OCI-LY7 (cell line): ENCODE measurements at regions not wholly inside any gene's neighbourhood (a gene's known extent, or its start where the extent isn't known, plus 50 kb on each side); places are given as distances from the start of the nearest gene placed in this dataset.
A peak's percentile ranks its signal among the peaks of the same experiment; 100 is the strongest.

Source experiments
- BruUV-seq: library from RNA; stranded (reverse); fragments of 400-500 nt; replicated peaks from 2 replicates; lab custom pipeline; 2021; lab: Mats Ljungman, UMichigan
- CTCF ChIA-PET: fragments of 300-600 bp; sonication (Branson Sonifier 250); formaldehyde crosslinking; loops from one replicate; lab custom pipeline; 2022; ENCODE audit warnings: antibody characterized with exemption; ENCODE audit not compliant: unreplicated experiment; lab: Charles Lee
- POLR2A ChIA-PET: fragments of 300-600 bp; sonication (Branson Sonifier 250); formaldehyde crosslinking; loops from one replicate; lab custom pipeline; 2022; ENCODE audit warnings: antibody characterized with exemption; lab: Charles Lee
- DNase-seq: peaks from one replicate; pipeline ENCODE4 v3.0.0-alpha.2; 2015; ENCODE audit warnings: low spot score
- H2AFZ ChIP-seq: fragments of 200-600 bp; sonication (generic), shearing (Covaris generic); 2 replicates; pipeline ENCODE4 v1.6.1; 2014; ENCODE audit warnings: mild to moderate bottlenecking, antibody characterized with exemption, low read length, moderate library complexity
- H3K27ac ChIP-seq: fragments of 200-600 bp; sonication (generic); 2 replicates; pipeline ENCODE4 v1.5.1; 2014; ENCODE audit warnings: mixed run types, low read depth, mild to moderate bottlenecking, moderate library complexity, low read length, inconsistent platforms; ENCODE audit not compliant: poor library complexity, severe bottlenecking
- H3K36me3 ChIP-seq: fragments of 200-600 bp; sonication (generic); 2 replicates; pipeline ENCODE4 v1.6.1; 2014; ENCODE audit warnings: mild to moderate bottlenecking, antibody characterized with exemption, low read length, moderate library complexity, mixed read lengths; ENCODE audit not compliant: insufficient read depth
- H3K4me1 ChIP-seq: fragments of 200-600 bp; sonication (generic); 2 replicates; pipeline ENCODE4 v1.5.1; 2014; ENCODE audit warnings: mild to moderate bottlenecking, low read length; ENCODE audit not compliant: insufficient read depth, poor library complexity, severe bottlenecking
- H3K4me2 ChIP-seq: fragments of 200-600 bp; sonication (generic); 2 replicates; pipeline ENCODE4 v1.6.1; 2014; ENCODE audit warnings: mild to moderate bottlenecking, low read length
- H3K4me3 ChIP-seq: fragments of 200-600 bp; sonication (generic); 2 replicates; pipeline ENCODE4 v1.5.1; 2014; ENCODE audit warnings: mild to moderate bottlenecking, low read depth, low read length; ENCODE audit not compliant: poor library complexity, severe bottlenecking
- H3K79me2 ChIP-seq: fragments of 200-600 bp; sonication (generic); 2 replicates; pipeline ENCODE4 v1.6.1; 2016; ENCODE audit warnings: low read depth, mild to moderate bottlenecking, low read length, moderate library complexity, mixed read lengths; ENCODE audit not compliant: insufficient read depth
- H3K9me2 ChIP-seq: fragments of 200-600 bp; sonication (generic); 2 replicates; pipeline ENCODE4 v1.6.1; 2016; ENCODE audit warnings: mild to moderate bottlenecking, low read length, mixed read lengths; ENCODE audit not compliant: insufficient read depth
- H3K9me3 ChIP-seq: fragments of 200-600 bp; sonication (generic); 2 replicates; pipeline ENCODE4 v1.6.1; 2014; ENCODE audit warnings: mild to moderate bottlenecking, mixed run types, low read length, mixed read lengths
- H4K20me1 ChIP-seq: fragments of 200-600 bp; sonication (generic); 2 replicates; pipeline ENCODE4 v1.6.1; 2014; ENCODE audit warnings: mild to moderate bottlenecking, antibody characterized with exemption, low read length, moderate library complexity, mixed read lengths; ENCODE audit not compliant: insufficient read depth
- EZH2phosphoT487 ChIP-seq: fragments of 200-600 bp; sonication (generic); IDR thresholded peaks from 2 replicates; pipeline ENCODE4 v1.6.1; 2018; ENCODE audit warnings: low read depth, borderline replicate concordance, mild to moderate bottlenecking, mixed run types, antibody characterized with exemption, low read length, moderate library complexity, mixed read lengths
- intact Hi-C: fragments of 100-400 bp; cut with micrococcal nuclease; formaldehyde crosslinking; loops from one replicate; pipeline ENCODE4 v1.10.0; 2022; ENCODE audit not compliant: unreplicated experiment
- TF ChIP-seq, protein P1 (sequence below): fragments of 200-600 bp; sonication (generic); conservative IDR thresholded peaks from 2 replicates; pipeline ENCODE4 v1.5.1; 2014; ENCODE audit warnings: mild to moderate bottlenecking, antibody characterized with exemption, low read length, moderate library complexity, mixed read lengths

DNA sequence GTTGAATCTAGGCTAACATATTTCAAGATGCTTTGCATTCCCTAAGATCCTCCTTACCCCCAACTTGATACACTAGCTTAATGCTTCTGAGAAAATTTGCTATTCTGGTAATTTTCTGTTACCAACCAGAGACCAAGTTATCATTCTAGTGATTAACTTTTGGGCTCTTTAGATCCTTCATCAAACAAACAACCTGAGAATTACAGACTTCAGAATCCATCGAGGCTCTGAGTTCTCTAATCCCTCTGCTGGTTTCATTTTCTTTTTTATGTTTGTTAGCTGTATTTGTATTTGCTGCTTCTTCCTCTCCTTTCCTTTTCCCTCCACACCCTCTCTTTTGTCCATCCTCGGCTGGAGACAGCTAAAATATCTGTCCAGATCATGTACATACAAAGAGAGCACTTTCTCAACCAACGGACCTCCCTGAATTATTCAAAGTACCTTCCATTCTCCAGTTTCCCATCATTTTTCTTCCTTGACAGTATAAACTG lies 98.7 kb upstream of the RIPOR2 start:
- ChIA-PET POLR2A (interaction anchor here (0.6 to 2.8 kb wide), 6 partner anchors 8 to 213 kb away, joined by 3 to 21 read pairs (median 4); no protein-coding TSS in a partner anchor), CTCF (no interaction called here)
- H3K27ac ChIP-seq, result no peak overlapping the region
- peak overlapping the region; percentile 59 for H3K4me3 ChIP-seq
- DNase-seq, result no peak
- H3K79me2 ChIP-seq, result peaks cover 21% of the 10 kb centered on the region; the same call in 1 of the 2 replicates
- H3K4me2 ChIP-seq, result peak overlapping the region; percentile 73
- peaks cover 8% of the 10 kb centered on the region for H3K36me3 ChIP-seq
- TF ChIP-seq EZH2phosphoT487, result no peak
- TF ChIP-seq, protein P1, sequence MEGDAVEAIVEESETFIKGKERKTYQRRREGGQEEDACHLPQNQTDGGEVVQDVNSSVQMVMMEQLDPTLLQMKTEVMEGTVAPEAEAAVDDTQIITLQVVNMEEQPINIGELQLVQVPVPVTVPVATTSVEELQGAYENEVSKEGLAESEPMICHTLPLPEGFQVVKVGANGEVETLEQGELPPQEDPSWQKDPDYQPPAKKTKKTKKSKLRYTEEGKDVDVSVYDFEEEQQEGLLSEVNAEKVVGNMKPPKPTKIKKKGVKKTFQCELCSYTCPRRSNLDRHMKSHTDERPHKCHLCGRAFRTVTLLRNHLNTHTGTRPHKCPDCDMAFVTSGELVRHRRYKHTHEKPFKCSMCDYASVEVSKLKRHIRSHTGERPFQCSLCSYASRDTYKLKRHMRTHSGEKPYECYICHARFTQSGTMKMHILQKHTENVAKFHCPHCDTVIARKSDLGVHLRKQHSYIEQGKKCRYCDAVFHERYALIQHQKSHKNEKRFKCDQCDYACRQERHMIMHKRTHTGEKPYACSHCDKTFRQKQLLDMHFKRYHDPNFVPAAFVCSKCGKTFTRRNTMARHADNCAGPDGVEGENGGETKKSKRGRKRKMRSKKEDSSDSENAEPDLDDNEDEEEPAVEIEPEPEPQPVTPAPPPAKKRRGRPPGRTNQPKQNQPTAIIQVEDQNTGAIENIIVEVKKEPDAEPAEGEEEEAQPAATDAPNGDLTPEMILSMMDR, result no peak; the same call in 1 of the 2 replicates
- H3K9me2 ChIP-seq, result no peaks in the 10 kb centered on the region
- H2AFZ ChIP-seq, result peak overlapping the region; percentile 85
- peaks cover 49% of the 10 kb centered on the region for H3K4me1 ChIP-seq
- H4K20me1 ChIP-seq, result no peaks in the 10 kb centered on the region
- no TSS peak for BruUV-seq
- intact Hi-C loops, result no loop called here
- peaks cover 9% of the 10 kb centered on the region; the same call in 1 of the 2 replicates for H3K9me3 ChIP-seq

DNA sequence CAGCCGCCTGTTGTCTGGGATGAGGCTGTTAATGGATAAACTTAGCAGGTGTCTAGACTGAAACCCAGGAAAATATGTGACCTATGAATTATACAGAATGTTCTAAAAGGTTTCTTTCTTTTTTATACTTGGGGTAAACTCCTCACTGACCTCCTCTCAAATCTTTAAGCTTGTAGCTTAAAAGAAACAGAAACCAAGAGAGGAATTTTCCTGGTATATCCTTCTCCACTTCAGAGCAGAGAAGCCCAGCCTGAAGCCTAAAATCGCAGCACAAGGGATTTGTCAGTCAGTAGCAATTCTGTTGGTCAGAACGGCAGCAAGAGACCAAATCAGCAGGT lies 99.4 kb upstream of the RIPOR2 start:
- peak; percentile 38 for DNase-seq
- CTCF ChIA-PET, result interaction anchor here (1.9 kb wide), 1 partner anchor 9 kb away, joined by 9 read pairs; no protein-coding TSS in a partner anchor
- Histone ChIP-seq H3K9me2 (no peaks in the 10 kb centered on the region), H3K4me3 (peak overlapping the region; percentile 59), H3K79me2 (peaks cover 27% of the 10 kb centered on the region; the same call in 1 of the 2 replicates), H3K36me3 (peaks cover 8% of the 10 kb centered on the region), H3K9me3 (peaks cover 9% of the 10 kb centered on the region; the same call in 1 of the 2 replicates), H3K4me1 (peaks cover 56% of the 10 kb centered on the region), H3K4me2 (peak overlapping the region; percentile 73), H4K20me1 (no peaks in the 10 kb centered on the region), H3K27ac (peak overlapping the region; percentile 43), H2AFZ (peak overlapping the region; percentile 85)
- POLR2A ChIA-PET, result interaction anchor here (0.6 to 2.8 kb wide), 9 partner anchors 9 to 214 kb away, joined by 3 to 21 read pairs (median 4); no protein-coding TSS in a partner anchor
- intact Hi-C loops, result no loop called here
- TF ChIP-seq EZH2phosphoT487, result no peak
- TF ChIP-seq, protein P1, result no peak
- no TSS peak for BruUV-seq
